Osteocyte (in vitro differentiated cells): ENCODE measurements at regions not wholly inside any gene's neighbourhood (a gene's known extent, or its start where the extent isn't known, plus 50 kb on each side); places are given as distances from the start of the nearest gene placed in this dataset.
"Not testable (repeated sequence)": the region's sequence is repeated elsewhere in the genome, so short reads cannot be mapped to it uniquely, and the experiment has no call there.

Source experiments
- DNase-seq: peaks from one replicate; pipeline ENCODE4 v3.0.0; 2021; ENCODE audit warnings: mixed read lengths; ENCODE audit not compliant: unreplicated experiment; ENCODE audit errors: extremely low spot score
- H3K27ac Mint-ChIP-seq: one replicate; pipeline ENCODE4 v1.8.0; 2021; ENCODE audit warnings: mild to moderate bottlenecking, mixed read lengths; ENCODE audit not compliant: unreplicated experiment
- H3K27me3 Mint-ChIP-seq: one replicate; pipeline ENCODE4 v1.8.0; 2021; ENCODE audit warnings: mixed read lengths; ENCODE audit not compliant: unreplicated experiment
- H3K36me3 Mint-ChIP-seq: one replicate; pipeline ENCODE4 v1.8.0; 2021; ENCODE audit warnings: mixed read lengths; ENCODE audit not compliant: unreplicated experiment
- H3K4me1 Mint-ChIP-seq: one replicate; pipeline ENCODE4 v1.8.0; 2021; ENCODE audit warnings: mixed read lengths; ENCODE audit not compliant: unreplicated experiment
- H3K4me3 Mint-ChIP-seq: one replicate; pipeline ENCODE4 v1.8.0; 2021; ENCODE audit warnings: mild to moderate bottlenecking, moderate library complexity, mixed read lengths; ENCODE audit not compliant: unreplicated experiment
- H3K9me3 Mint-ChIP-seq: one replicate; pipeline ENCODE4 v1.8.0; 2021; ENCODE audit warnings: mixed read lengths; ENCODE audit not compliant: unreplicated experiment
- CTCF ChIP-seq: fragments of 200-600 bp; sonication (generic); IDR thresholded peaks from 2 replicates; pipeline ENCODE4 v1.5.0; 2021; ENCODE audit warnings: antibody characterized with exemption, mild to moderate bottlenecking, moderate library complexity

DNA sequence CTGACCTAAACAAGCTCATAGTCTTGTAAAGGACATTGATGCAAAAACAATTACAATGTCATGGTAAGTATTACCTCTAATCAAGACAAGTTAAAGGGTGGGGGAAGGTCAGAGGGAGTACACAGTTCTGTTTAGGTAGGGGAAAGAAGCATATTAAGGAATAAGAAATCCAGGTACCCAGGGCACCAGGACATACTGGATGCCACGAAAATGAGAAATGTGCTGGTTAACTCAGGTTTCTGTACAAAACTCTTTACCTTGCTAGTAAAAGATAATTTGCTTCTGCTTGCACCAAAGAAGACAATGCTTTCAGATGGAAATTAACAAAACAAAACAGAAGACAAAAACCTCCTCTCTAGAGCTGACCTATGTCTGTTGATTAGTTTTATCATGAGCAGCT lies 70.7 kb upstream of the MED13 start:
- DNase-seq = no peak
- Mint-ChIP-seq H3K27ac (no peak overlapping the region), H3K9me3 (no peaks in the 10 kb centered on the region), H3K4me3 (no peak overlapping the region), H3K4me1 (peaks cover 11% of the 10 kb centered on the region), H3K36me3 (no peaks in the 10 kb centered on the region), H3K27me3 (no peaks in the 10 kb centered on the region)
- no peak for TF ChIP-seq CTCF

DNA sequence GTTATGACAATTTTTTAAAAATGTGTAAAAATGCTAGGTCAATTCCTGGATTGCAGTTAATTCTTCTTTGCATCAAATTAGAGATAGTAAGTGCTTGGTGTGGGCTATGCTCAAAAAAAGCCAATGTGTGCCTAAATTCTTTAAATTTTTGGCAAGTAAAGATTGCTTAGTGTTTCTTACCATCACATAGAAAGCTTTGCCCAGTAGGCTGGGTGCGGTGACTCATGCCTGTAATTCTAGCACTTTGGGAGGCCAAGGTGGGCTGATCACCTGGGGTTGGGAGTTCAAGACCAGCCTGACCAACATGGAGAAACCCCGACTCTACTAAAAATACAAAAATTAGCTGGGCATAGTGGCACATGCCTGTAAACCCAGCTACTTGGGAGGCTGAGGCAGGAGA lies 70.0 kb upstream of the MED13 start:
- peaks cover 11% of the 10 kb centered on the region for H3K4me1 Mint-ChIP-seq
- H3K27me3 Mint-ChIP-seq, H3K4me3 Mint-ChIP-seq, H3K9me3 Mint-ChIP-seq, DNase-seq, H3K36me3 Mint-ChIP-seq, H3K27ac Mint-ChIP-seq: not testable (repeated sequence)

DNA sequence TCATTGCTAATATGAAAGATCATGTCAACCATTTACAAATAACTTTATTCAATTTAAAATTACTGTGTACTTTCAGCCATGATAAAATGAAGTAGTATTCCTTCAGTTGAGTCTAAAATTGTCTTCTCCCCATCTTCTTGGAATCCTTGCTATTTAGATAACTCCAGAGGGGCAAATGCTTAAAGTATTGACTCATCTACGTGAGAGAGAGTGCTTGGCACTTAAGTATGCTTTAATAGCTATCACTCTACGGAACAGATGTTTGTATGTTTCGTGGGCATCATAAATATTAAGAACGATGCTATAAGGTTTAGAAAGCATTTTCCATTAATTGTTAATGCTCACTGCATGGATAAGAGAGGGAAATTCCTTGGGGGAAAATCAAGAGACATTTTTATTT lies 69.3 kb upstream of the MED13 start:
- no peak overlapping the region for H3K27ac Mint-ChIP-seq
- H3K9me3 Mint-ChIP-seq = no peaks in the 10 kb centered on the region
- H3K4me3 Mint-ChIP-seq = no peak overlapping the region
- H3K4me1 Mint-ChIP-seq = peaks cover 11% of the 10 kb centered on the region
- H3K27me3 Mint-ChIP-seq = no peaks in the 10 kb centered on the region
- no peaks in the 10 kb centered on the region for H3K36me3 Mint-ChIP-seq
- no peak for TF ChIP-seq CTCF
- DNase-seq = no peak

DNA sequence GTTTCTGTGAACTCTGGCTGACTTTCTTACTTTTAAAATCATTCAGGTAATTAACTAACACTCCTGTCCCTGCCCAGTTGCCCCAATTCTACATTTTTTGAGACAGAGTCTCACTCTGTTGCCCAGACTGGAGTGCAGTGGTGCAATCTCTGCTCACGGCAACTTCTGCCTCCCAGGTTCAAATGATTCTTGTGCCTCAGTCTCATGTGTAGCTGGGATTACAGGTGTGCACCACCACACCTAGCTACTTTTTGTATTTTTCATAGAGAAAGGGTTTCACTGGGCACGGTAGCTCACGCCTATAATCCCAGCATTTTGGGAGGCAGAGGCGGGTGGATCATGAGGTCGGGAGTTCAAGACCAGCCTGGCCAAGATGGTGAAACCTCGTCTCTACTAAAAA lies 66.2 kb upstream of the MED13 start:
- not testable (repeated sequence) for H3K9me3 Mint-ChIP-seq, H3K4me3 Mint-ChIP-seq, H3K36me3 Mint-ChIP-seq, H3K27ac Mint-ChIP-seq, H3K27me3 Mint-ChIP-seq, DNase-seq
- H3K4me1 Mint-ChIP-seq = peaks cover 11% of the 10 kb centered on the region

DNA sequence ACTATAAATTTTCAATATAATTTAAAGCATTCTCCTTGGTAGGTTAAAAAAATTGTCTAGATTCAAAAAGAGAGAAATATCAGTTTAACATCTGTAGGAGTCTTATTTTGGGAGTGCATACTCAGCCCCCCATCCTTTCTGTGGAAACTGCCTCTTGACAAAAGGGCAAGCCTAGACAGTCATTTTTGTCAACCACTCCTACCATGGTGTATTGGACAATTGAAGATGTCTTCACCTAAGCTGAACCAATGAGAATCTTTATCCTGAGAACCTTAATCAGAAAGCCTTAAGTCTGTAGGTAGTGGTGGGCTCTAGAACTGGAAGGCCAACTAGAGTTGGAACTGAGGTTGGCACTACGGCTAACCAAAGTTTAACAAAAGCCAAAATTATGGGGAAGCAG lies 65.7 kb upstream of the MED13 start:
- no peak for DNase-seq
- peaks cover 11% of the 10 kb centered on the region for H3K4me1 Mint-ChIP-seq
- no peaks in the 10 kb centered on the region for H3K36me3 Mint-ChIP-seq
- H3K27ac Mint-ChIP-seq = no peak overlapping the region
- peaks cover 3% of the 10 kb centered on the region for H3K27me3 Mint-ChIP-seq
- no peaks in the 10 kb centered on the region for H3K9me3 Mint-ChIP-seq
- no peak for TF ChIP-seq CTCF
- no peak overlapping the region for H3K4me3 Mint-ChIP-seq

- no peaks in the 10 kb centered on the region for H3K36me3 Mint-ChIP-seq
- no peak overlapping the region for H3K4me3 Mint-ChIP-seq
- no peak overlapping the region for H3K27ac Mint-ChIP-seq
- H3K27me3 Mint-ChIP-seq = peaks cover 25% of the 10 kb centered on the region
- no peak for TF ChIP-seq CTCF
- no peak for DNase-seq
- no peaks in the 10 kb centered on the region for H3K4me1 Mint-ChIP-seq
- no peaks in the 10 kb centered on the region for H3K9me3 Mint-ChIP-seq
Observed at GRCh38 chr17:62126292-62126691, 61.2 kb upstream of the MED13 start.
